Spleen (tissue), 11 donors: ENCODE measurements at regions not wholly inside any gene's neighbourhood (a gene's known extent, or its start where the extent isn't known, plus 50 kb on each side); places are given as distances from the start of the nearest gene placed in this dataset.

Experiments used
- DNase-seq: peaks from one replicate; pipeline ENCODE4 v3.0.0-alpha.2; 2020
- H3K27ac ChIP-seq, 8 donors: fragments of 200-600 bp; sonication (generic) in 7 of 8; 1 replicate in 4 of 8; 2 replicates in 4 of 8; pipeline versions ENCODE4 v1.5.0 to v1.8.0; 2016 to 2021; ENCODE audit warnings: inconsistent platforms in 4 of 8, mild to moderate bottlenecking in 4 of 8, moderate library complexity in 1 of 8
- H3K27me3 ChIP-seq, 7 donors: fragments of 200-600 bp; sonication (generic) in 6 of 7; replicated peaks in 1 of 7; 1 replicate in 4 of 7; 2 replicates in 3 of 7; pipeline versions ENCODE4 v1.5.0 to v1.8.0; 2016 to 2021; ENCODE audit warnings: inconsistent platforms in 3 of 7, mild to moderate bottlenecking in 1 of 7
- H3K36me3 ChIP-seq, 6 donors: fragments of 200-600 bp; sonication (generic) in 5 of 6; 1 replicate in 4 of 6; 2 replicates in 2 of 6; pipeline versions ENCODE4 v1.5.0 to v1.8.0; 2016 to 2021; ENCODE audit warnings: inconsistent platforms in 2 of 6
- H3K4me1 ChIP-seq, 6 donors: fragments of 200-600 bp; sonication (generic) in 5 of 6; 1 replicate in 3 of 6; 2 replicates in 3 of 6; pipeline versions ENCODE4 v1.5.0 to v1.8.0; 2016 to 2021; ENCODE audit warnings: inconsistent platforms in 3 of 6
- H3K4me3 ChIP-seq, 8 donors: fragments of 200-600 bp; sonication (generic) in 7 of 8; 1 replicate in 4 of 8; 2 replicates in 4 of 8; pipeline versions ENCODE4 v1.5.0 to v1.8.0; 2016 to 2021; ENCODE audit warnings: inconsistent platforms in 4 of 8, mild to moderate bottlenecking in 4 of 8, moderate library complexity in 2 of 8
- H3K9me3 ChIP-seq, 8 donors: fragments of 200-600 bp; sonication (generic) in 7 of 8; 1 replicate in 4 of 8; 2 replicates in 4 of 8; pipeline versions ENCODE4 v1.5.0 to v1.8.0; 2016 to 2021; ENCODE audit warnings: inconsistent platforms in 4 of 8
- CTCF ChIP-seq, 11 experiments: fragments of 200-600 bp in 7 of 11; fragments of 450-650 bp in 4 of 11; sonication (generic) in 4 of 11; IDR thresholded peaks in 8 of 11; conservative IDR thresholded peaks in 3 of 11; 1 replicate in 7 of 11; 2 replicates in 4 of 11; pipeline versions ENCODE4 v1.4.0 to v1.8.0; 2016 to 2021; ENCODE audit warnings: antibody characterized with exemption in 11 of 11, inconsistent platforms in 4 of 11, mild to moderate bottlenecking in 1 of 11
- POLR2A ChIP-seq, 3 donors: fragments of 450-650 bp; IDR thresholded peaks; one replicate each; pipeline ENCODE4 v1.5.1; 2017; ENCODE audit warnings: antibody characterized with exemption in 3 of 3, mild to moderate bottlenecking in 1 of 3
- POLR2AphosphoS5 ChIP-seq, 3 donors: sonication (generic); formaldehyde crosslinking; IDR thresholded peaks; one replicate each; pipeline ENCODE4 v1.5.1; 2017; ENCODE audit warnings: antibody characterized with exemption in 3 of 3
- WGBS, 5 donors: extraction: QIAGEN DNeasy Blood & Tissue Kit in 3 of 5; methylation state at CpG; one replicate each; pipeline versions ENCODE4 v1.1.5 to v1.1.7; 2013 to 2018; 5-methylcytosine and 5-hydroxymethylcytosine counted together
- intact Hi-C: fragments of 100-400 bp; cut with DNase I; formaldehyde crosslinking; loops from one replicate; pipeline ENCODE4 v1.15.0; 2023; ENCODE audit warnings: low total_unique reads
- donor health status: healthy with polysubstance abuse.
- donor health status: DM: no; HTN: no; CAD: no; lungs with moderate emphysema.
- donor health status: DM: no; HTN: no; CAD: no.
- donor health status: Bipolar disorder and iron deficiency.
- donor health status: healthy.
- donor health status: DM: no; HTN: no; CAD: no.
- donor health status: DM: yes; HTN: yes; CAD: no.

GRCh38 chr7:115240242-115240641, 318.3 kb downstream of the MDFIC start:
- 60 to 88% (median 74%) methylated on average over 1 of the region's 1 CpG for WGBS, 5 donors
- Histone ChIP-seq H3K36me3 (no peaks in the 10 kb centered on the region), H3K4me1 (no peaks in the 10 kb centered on the region), H3K27me3 (no peaks in the 10 kb centered on the region), H3K27ac (no peak overlapping the region), H3K9me3 (peaks cover 0 to 27% (median 9%) of the 10 kb centered on the region in 8 donors), H3K4me3 (no peak overlapping the region)
- DNase-seq: no peak
- TF ChIP-seq CTCF (IDR thresholded peaks at IDR 0.05 in 8 of 11, conservative IDR thresholded peaks at IDR 0.05 in 3 of 11) (no peak), POLR2A (IDR thresholded peaks at IDR 0.05) (no peak), POLR2AphosphoS5 (IDR thresholded peaks at IDR 0.05) (no peak)
- intact Hi-C loops: no loop called here

GRCh38 chr7:115235075-115235474, 313.2 kb downstream of the MDFIC start:
- H3K4me3 ChIP-seq: no peak overlapping the region
- intact Hi-C loops: no loop called here
- H3K27me3 ChIP-seq: no peaks in the 10 kb centered on the region
- H3K36me3 ChIP-seq: no peaks in the 10 kb centered on the region
- H3K27ac ChIP-seq: no peak overlapping the region
- 89 to 95% (median 91%) methylated on average over 2 of the region's 2 CpGs for WGBS, 5 donors
- DNase-seq: no peak
- TF ChIP-seq POLR2A (IDR thresholded peaks at IDR 0.05) (no peak), POLR2AphosphoS5 (IDR thresholded peaks at IDR 0.05) (no peak), CTCF (IDR thresholded peaks at IDR 0.05 in 8 of 11, conservative IDR thresholded peaks at IDR 0.05 in 3 of 11) (no peak)
- H3K9me3 ChIP-seq: peaks cover 0 to 17% (median 8%) of the 10 kb centered on the region in 8 donors
- no peaks in the 10 kb centered on the region for H3K4me1 ChIP-seq

GRCh38 chr7:115233809-115234208, 311.9 kb downstream of the MDFIC start:
- Histone ChIP-seq H3K9me3 (peaks cover 0 to 17% (median 8%) of the 10 kb centered on the region in 8 donors), H3K4me1 (no peaks in the 10 kb centered on the region), H3K27me3 (no peaks in the 10 kb centered on the region), H3K36me3 (no peaks in the 10 kb centered on the region), H3K27ac (no peak overlapping the region), H3K4me3 (no peak overlapping the region)
- 67 to 84% (median 81%) methylated on average over 3 of the region's 3 CpGs for WGBS, 5 donors
- intact Hi-C loops: no loop called here
- TF ChIP-seq POLR2A (IDR thresholded peaks at IDR 0.05) (no peak), POLR2AphosphoS5 (IDR thresholded peaks at IDR 0.05) (no peak), CTCF (IDR thresholded peaks at IDR 0.05 in 8 of 11, conservative IDR thresholded peaks at IDR 0.05 in 3 of 11) (no peak)
- DNase-seq: no peak

GRCh38 chr7:115232041-115232440, 310.1 kb downstream of the MDFIC start:
- intact Hi-C loops: no loop called here
- H3K4me1 ChIP-seq: no peaks in the 10 kb centered on the region
- DNase-seq: no peak
- H3K27me3 ChIP-seq: peaks cover 0 to 3% (median 0%) of the 10 kb centered on the region in 7 donors
- no peak overlapping the region for H3K27ac ChIP-seq
- whole genome bisulfite sequencing, 5 donors: 77 to 87% (median 79%) methylated on average over 3 of the region's 3 CpGs
- peaks cover 0 to 17% (median 8%) of the 10 kb centered on the region in 8 donors for H3K9me3 ChIP-seq
- H3K36me3 ChIP-seq: no peaks in the 10 kb centered on the region
- TF ChIP-seq POLR2A (IDR thresholded peaks at IDR 0.05): no peak
- TF ChIP-seq POLR2AphosphoS5 (IDR thresholded peaks at IDR 0.05): no peak
- no peak for TF ChIP-seq CTCF (IDR thresholded peaks at IDR 0.05 in 8 of 11, conservative IDR thresholded peaks at IDR 0.05 in 3 of 11)
- H3K4me3 ChIP-seq: no peak overlapping the region
